ENCODE measurements at regions not wholly inside any gene's neighbourhood (a gene's known extent, or its start where the extent isn't known, plus 50 kb on each side); places are given as distances from the start of the nearest gene placed in this dataset.

DNA sequence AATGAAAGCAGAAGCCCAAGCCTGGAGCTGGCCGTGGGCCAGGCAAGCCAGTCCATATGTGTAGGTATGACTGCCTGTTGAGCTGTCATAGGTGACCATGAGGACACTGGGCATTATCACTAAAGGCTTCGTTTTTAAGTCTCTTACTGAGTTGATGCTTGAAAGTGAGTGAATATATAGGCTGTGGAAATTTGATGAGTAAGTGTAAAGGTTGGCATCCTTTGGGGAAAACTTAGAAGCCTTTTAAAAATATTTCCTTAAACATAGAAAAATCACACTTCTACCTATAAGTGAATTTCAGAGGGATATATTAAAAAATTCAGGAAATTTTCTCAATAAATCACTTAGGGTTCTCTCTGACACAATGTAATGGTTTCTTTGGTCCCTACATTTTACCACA is 396.5 kb downstream of the FOXG1 start:
- H4K8ac ChIP-seq (replicated peaks; ENCODE audit: insufficient read length, low read depth, low read length): no peak overlapping the region
- no peaks in the 10 kb centered on the region for H3K4me1 ChIP-seq (ENCODE audit: insufficient read depth, low read length)
- no peak overlapping the region for H3K18ac ChIP-seq (ENCODE audit: insufficient read length, low read depth, low read length)
- no peak for DNase-seq
- no peak overlapping the region for H4K91ac ChIP-seq (ENCODE audit: insufficient read length, low read depth, low read length)
- no peak overlapping the region for H3K4ac ChIP-seq (ENCODE audit: low read depth, low read length)
- peaks cover 0 to 7% (median 0%) of the 10 kb centered on the region in 3 experiments; a peak in 1 of 7 replicates for H3K36me3 Mint-ChIP-seq (ENCODE audit: insufficient read depth in 1 of 3, low read depth in 3 of 3)
- no peaks in the 10 kb centered on the region for H3K9me3 ChIP-seq (ENCODE audit: control insufficient read depth, low read depth, low read length)
- H3K4me1 Mint-ChIP-seq: no peaks in the 10 kb centered on the region
- no peak overlapping the region for H3K14ac ChIP-seq (ENCODE audit: insufficient read depth, low read length)
- no peak overlapping the region for H3T11ph ChIP-seq (ENCODE audit: low read length)
- no peak overlapping the region for H2BK120ac ChIP-seq (ENCODE audit: low read depth, low read length, poor library complexity, severe bottlenecking)
- H4K20me1 ChIP-seq (ENCODE audit: control insufficient read depth, insufficient read depth, insufficient read length): no peaks in the 10 kb centered on the region
- H3K27ac Mint-ChIP-seq: no peak overlapping the region
- H3K4me3 Mint-ChIP-seq: no peak overlapping the region
- H3K9ac ChIP-seq (ENCODE audit: extremely low read depth, insufficient read length, low read length): no peak overlapping the region
- H2BK15ac ChIP-seq (ENCODE audit: low read depth, low read length): no peak overlapping the region
- H2BK12ac ChIP-seq (ENCODE audit: insufficient read length, low read depth, low read length): no peak overlapping the region
- no peak overlapping the region for H3K4me2 ChIP-seq (ENCODE audit: insufficient read depth, insufficient read length, low read length)
- H3K23ac ChIP-seq (ENCODE audit: insufficient read length, low read depth, low read length): no peak overlapping the region
- H2BK20ac ChIP-seq (ENCODE audit: low read depth, low read length, poor library complexity, severe bottlenecking): no peak overlapping the region
- WGBS (ENCODE audit: extremely low coverage, insufficient read length, low lambda C conversion rate): no CpG with 5 or more reads among the region's 2 CpGs
- no peak overlapping the region for H3K27ac ChIP-seq (ENCODE audit: insufficient read length, low read depth, low read length)
- H4K5ac ChIP-seq (ENCODE audit: insufficient read length, low read depth, low read length): no peak overlapping the region
- TF ChIP-seq, protein P1, sequence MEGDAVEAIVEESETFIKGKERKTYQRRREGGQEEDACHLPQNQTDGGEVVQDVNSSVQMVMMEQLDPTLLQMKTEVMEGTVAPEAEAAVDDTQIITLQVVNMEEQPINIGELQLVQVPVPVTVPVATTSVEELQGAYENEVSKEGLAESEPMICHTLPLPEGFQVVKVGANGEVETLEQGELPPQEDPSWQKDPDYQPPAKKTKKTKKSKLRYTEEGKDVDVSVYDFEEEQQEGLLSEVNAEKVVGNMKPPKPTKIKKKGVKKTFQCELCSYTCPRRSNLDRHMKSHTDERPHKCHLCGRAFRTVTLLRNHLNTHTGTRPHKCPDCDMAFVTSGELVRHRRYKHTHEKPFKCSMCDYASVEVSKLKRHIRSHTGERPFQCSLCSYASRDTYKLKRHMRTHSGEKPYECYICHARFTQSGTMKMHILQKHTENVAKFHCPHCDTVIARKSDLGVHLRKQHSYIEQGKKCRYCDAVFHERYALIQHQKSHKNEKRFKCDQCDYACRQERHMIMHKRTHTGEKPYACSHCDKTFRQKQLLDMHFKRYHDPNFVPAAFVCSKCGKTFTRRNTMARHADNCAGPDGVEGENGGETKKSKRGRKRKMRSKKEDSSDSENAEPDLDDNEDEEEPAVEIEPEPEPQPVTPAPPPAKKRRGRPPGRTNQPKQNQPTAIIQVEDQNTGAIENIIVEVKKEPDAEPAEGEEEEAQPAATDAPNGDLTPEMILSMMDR (conservative IDR thresholded peaks at IDR 0.05): no peak
- no peak overlapping the region for H2AK5ac ChIP-seq (ENCODE audit: insufficient read length, low read length)
- H3K79me1 ChIP-seq (ENCODE audit: insufficient read depth, low read depth, low read length, poor library complexity, severe bottlenecking): no peaks in the 10 kb centered on the region
- no peaks in the 10 kb centered on the region for H3K79me2 ChIP-seq (ENCODE audit: insufficient read depth, low read length)
- H3K23me2 ChIP-seq (ENCODE audit: insufficient read length, low read depth, low read length, poor library complexity, severe bottlenecking): no peaks in the 10 kb centered on the region
- H2AFZ ChIP-seq (ENCODE audit: low read length): no peak overlapping the region
- no peaks in the 10 kb centered on the region for H3K27me3 ChIP-seq (ENCODE audit: insufficient read depth, low read length)
- no peaks in the 10 kb centered on the region for H3K27me3 Mint-ChIP-seq (ENCODE audit: low read depth)
- H3K9me3 Mint-ChIP-seq: no peaks in the 10 kb centered on the region
- H2BK5ac ChIP-seq (ENCODE audit: insufficient read length, low read length): no peak overlapping the region
- H3K56ac ChIP-seq (ENCODE audit: insufficient read length, low read depth, low read length): no peak overlapping the region

Data from H9 (cell line).